Uterus (tissue), 2 donors: ENCODE measurements at regions not wholly inside any gene's neighbourhood (a gene's known extent, or its start where the extent isn't known, plus 50 kb on each side); places are given as distances from the start of the nearest gene placed in this dataset.

Source experiments
- CTCF ChIP-seq, 4 experiments: fragments of 200-600 bp in 2 of 4; fragments of 450-650 bp in 2 of 4; sonication (generic) in 2 of 4; IDR thresholded peaks; one replicate each; pipeline ENCODE4 v1.5.1; 2016 to 2019; ENCODE audit warnings: antibody characterized with exemption in 4 of 4, mild to moderate bottlenecking in 2 of 4, moderate library complexity in 1 of 4
- POLR2A ChIP-seq, 2 donors: fragments of 450-650 bp; IDR thresholded peaks; one replicate each; pipeline ENCODE4 v1.6.1; 2016; ENCODE audit warnings: antibody characterized with exemption in 2 of 2, mild to moderate bottlenecking in 1 of 2, moderate library complexity in 1 of 2

- TF ChIP-seq CTCF (IDR thresholded peaks at IDR 0.05) = no peak
- no peak for TF ChIP-seq POLR2A (IDR thresholded peaks at IDR 0.05)
Measured at GRCh38 chr6:133773776-133774175, 115.1 kb upstream of the TCF21 start.
